ENCODE measurements at regions not wholly inside any gene's neighbourhood (a gene's known extent, or its start where the extent isn't known, plus 50 kb on each side); places are given as distances from the start of the nearest gene placed in this dataset.

DNA sequence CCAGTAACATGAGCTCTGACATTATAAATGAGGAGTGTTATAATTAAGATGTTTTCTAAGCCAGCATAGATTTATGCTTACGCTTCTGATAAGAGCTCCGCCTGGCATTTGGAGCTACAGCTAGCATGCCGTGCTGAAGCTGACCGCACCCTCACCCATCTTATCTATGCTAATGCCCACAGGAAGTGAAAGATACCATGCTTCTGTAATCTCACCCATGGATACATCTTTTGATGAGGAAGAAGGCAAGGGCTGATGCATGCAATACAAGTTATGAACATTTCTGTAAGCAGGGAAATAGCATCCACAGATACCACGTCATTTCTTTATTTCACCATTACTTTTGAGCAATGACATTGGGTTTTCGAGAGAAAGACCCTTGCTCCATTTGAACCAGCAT is 82.3 kb downstream of the ARL4C start:
- TF ChIP-seq, protein P1, sequence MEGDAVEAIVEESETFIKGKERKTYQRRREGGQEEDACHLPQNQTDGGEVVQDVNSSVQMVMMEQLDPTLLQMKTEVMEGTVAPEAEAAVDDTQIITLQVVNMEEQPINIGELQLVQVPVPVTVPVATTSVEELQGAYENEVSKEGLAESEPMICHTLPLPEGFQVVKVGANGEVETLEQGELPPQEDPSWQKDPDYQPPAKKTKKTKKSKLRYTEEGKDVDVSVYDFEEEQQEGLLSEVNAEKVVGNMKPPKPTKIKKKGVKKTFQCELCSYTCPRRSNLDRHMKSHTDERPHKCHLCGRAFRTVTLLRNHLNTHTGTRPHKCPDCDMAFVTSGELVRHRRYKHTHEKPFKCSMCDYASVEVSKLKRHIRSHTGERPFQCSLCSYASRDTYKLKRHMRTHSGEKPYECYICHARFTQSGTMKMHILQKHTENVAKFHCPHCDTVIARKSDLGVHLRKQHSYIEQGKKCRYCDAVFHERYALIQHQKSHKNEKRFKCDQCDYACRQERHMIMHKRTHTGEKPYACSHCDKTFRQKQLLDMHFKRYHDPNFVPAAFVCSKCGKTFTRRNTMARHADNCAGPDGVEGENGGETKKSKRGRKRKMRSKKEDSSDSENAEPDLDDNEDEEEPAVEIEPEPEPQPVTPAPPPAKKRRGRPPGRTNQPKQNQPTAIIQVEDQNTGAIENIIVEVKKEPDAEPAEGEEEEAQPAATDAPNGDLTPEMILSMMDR (IDR thresholded peaks at IDR 0.05), result no peak
- H3K9me3 Mint-ChIP-seq, result peaks cover 6 to 12% (median 8%) of the 10 kb centered on the region in 7 donors
- H3K4me1 Mint-ChIP-seq, result peaks cover 15% of the 10 kb centered on the region
- Histone ChIP-seq H4K20me1 (ENCODE audit: insufficient read depth, low read length) (no peaks in the 10 kb centered on the region), H3K27me3 (ENCODE audit: control insufficient read depth in 2 of 2, insufficient read depth in 2 of 2, low read length in 2 of 2) (no peaks in the 10 kb centered on the region), H3K9ac (ENCODE audit: insufficient read depth, low read length, poor library complexity, severe bottlenecking) (no peak overlapping the region), H3K79me2 (ENCODE audit: insufficient read depth, low read length) (no peaks in the 10 kb centered on the region), H2AFZ (ENCODE audit: insufficient read depth, low read depth, low read length, poor library complexity, severe bottlenecking) (no peak overlapping the region), H3K4me2 (replicated peaks; ENCODE audit: extremely low read depth, low read length, poor library complexity, severe bottlenecking) (no peak overlapping the region), H3K27ac (ENCODE audit: low read depth in 1 of 2, low read length in 2 of 2) (peak overlapping the region in 1 of 2 donors; percentile 69), H3K9me3 (replicated peaks in 1 of 2; ENCODE audit: control insufficient read depth in 1 of 2, insufficient read depth in 1 of 2, low read length in 2 of 2) (peaks cover 0 to 4% of the 10 kb centered on the region in 2 donors), H3K4me3 (replicated peaks in 1 of 3; ENCODE audit: low read depth in 2 of 3, low read length in 3 of 3) (no peak overlapping the region), H3K36me3 (replicated peaks in 1 of 2; ENCODE audit: control insufficient read depth in 1 of 2, insufficient read depth in 2 of 2, low read length in 2 of 2) (no peaks in the 10 kb centered on the region), H3K4me1 (ENCODE audit: control insufficient read depth in 1 of 2, insufficient read depth in 2 of 2, low read length in 2 of 2) (peaks cover 14 to 17% of the 10 kb centered on the region in 2 donors)
- DNase-seq, result peak; percentile 63 to 80 (median 77)
- peaks cover 0 to 7% (median 2%) of the 10 kb centered on the region in 3 donors for H3K27me3 Mint-ChIP-seq (ENCODE audit: low read depth in 3 of 3)
- H3K36me3 Mint-ChIP-seq, result no peaks in the 10 kb centered on the region
- no CpG with 5 or more reads among the region's 6 CpGs for WGBS (ENCODE audit: insufficient coverage)
- peak overlapping the region; percentile 25 to 78 (median 69) for H3K27ac Mint-ChIP-seq
- intact Hi-C loops (cut with micrococcal nuclease), result no loop called here
- no peak overlapping the region for H3K4me3 Mint-ChIP-seq

DNA sequence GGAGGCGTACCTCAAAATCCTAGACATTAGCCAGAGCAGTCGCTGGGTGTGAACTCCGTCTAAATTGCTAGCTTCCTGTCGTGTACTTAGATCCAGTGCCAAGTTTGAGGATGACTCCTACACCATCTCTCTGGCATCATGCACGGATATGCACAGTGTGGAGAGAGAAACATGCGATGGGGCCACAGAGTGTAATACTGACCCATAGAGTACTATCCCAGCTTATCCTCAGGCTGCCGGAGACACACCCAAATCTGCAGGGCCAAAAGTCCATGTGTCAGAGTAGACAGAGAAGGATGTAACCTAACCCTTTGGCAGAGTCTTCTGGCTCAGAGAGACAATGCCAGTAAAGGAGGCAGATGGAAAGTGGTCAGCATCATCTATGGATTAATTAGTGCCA is 84.2 kb downstream of the ARL4C start:
- Histone ChIP-seq H3K27me3 (ENCODE audit: control insufficient read depth in 2 of 2, insufficient read depth in 2 of 2, low read length in 2 of 2) (no peaks in the 10 kb centered on the region), H3K27ac (ENCODE audit: low read depth in 1 of 2, low read length in 2 of 2) (no peak overlapping the region), H3K79me2 (ENCODE audit: insufficient read depth, low read length) (no peaks in the 10 kb centered on the region), H3K4me1 (ENCODE audit: control insufficient read depth in 1 of 2, insufficient read depth in 2 of 2, low read length in 2 of 2) (peaks cover 14 to 17% of the 10 kb centered on the region in 2 donors), H3K4me2 (replicated peaks; ENCODE audit: extremely low read depth, low read length, poor library complexity, severe bottlenecking) (no peak overlapping the region), H2AFZ (ENCODE audit: insufficient read depth, low read depth, low read length, poor library complexity, severe bottlenecking) (no peak overlapping the region), H4K20me1 (ENCODE audit: insufficient read depth, low read length) (no peaks in the 10 kb centered on the region), H3K36me3 (replicated peaks in 1 of 2; ENCODE audit: control insufficient read depth in 1 of 2, insufficient read depth in 2 of 2, low read length in 2 of 2) (no peaks in the 10 kb centered on the region), H3K4me3 (replicated peaks in 1 of 3; ENCODE audit: low read depth in 2 of 3, low read length in 3 of 3) (no peak overlapping the region), H3K9me3 (replicated peaks in 1 of 2; ENCODE audit: control insufficient read depth in 1 of 2, insufficient read depth in 1 of 2, low read length in 2 of 2) (no peaks in the 10 kb centered on the region), H3K9ac (ENCODE audit: insufficient read depth, low read length, poor library complexity, severe bottlenecking) (no peak overlapping the region)
- WGBS (ENCODE audit: insufficient coverage), result 100% methylated on average over 1 of the region's 7 CpGs
- intact Hi-C loops (cut with micrococcal nuclease), result no loop called here
- DNase-seq, result no peak
- no peak overlapping the region for H3K27ac Mint-ChIP-seq
- H3K9me3 Mint-ChIP-seq, result peaks cover 0 to 6% (median 1%) of the 10 kb centered on the region in 7 donors
- no peak overlapping the region for H3K4me3 Mint-ChIP-seq
- H3K36me3 Mint-ChIP-seq, result no peaks in the 10 kb centered on the region
- peaks cover 15% of the 10 kb centered on the region for H3K4me1 Mint-ChIP-seq
- TF ChIP-seq, protein P1 (IDR thresholded peaks at IDR 0.05), result no peak
- H3K27me3 Mint-ChIP-seq (ENCODE audit: low read depth in 3 of 3), result peaks cover 0 to 7% (median 7%) of the 10 kb centered on the region in 3 donors
